Panc1 (cell line): ENCODE measurements at regions not wholly inside any gene's neighbourhood (a gene's known extent, or its start where the extent isn't known, plus 50 kb on each side); places are given as distances from the start of the nearest gene placed in this dataset.

ENCODE experiments used
- CTCF ChIP-seq: fragments of 450-650 bp; IDR thresholded peaks from 2 replicates; pipeline ENCODE4 v1.5.1; 2017; ENCODE audit warnings: mild to moderate bottlenecking
- POLR2AphosphoS5 ChIP-seq: IDR thresholded peaks from 2 replicates; pipeline ENCODE4 v1.6.1; 2012; ENCODE audit warnings: mild to moderate bottlenecking, low read depth, low read length, moderate library complexity

DNA sequence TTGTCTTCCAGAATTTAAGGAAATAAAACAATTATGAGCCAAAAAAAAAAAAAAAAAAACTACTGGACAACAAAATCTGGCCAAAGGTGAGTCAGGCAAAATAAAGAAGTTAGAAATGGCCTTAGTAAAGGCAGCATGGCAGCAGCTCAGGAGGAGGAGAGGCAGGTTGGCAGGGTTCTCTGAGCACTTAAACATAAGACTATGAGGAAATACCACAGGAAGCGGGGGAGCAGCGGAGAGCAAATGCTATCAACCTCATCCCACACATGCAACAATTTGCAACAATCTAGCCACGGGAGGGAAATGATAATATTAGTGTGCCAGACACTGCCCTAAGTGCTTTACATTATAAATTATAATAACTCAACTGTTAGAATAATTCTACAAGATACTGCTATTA lies 247.3 kb upstream of the NSMCE3 start:
- TF ChIP-seq CTCF (no peak), POLR2AphosphoS5 (no peak)
